ENCODE measurements at regions not wholly inside any gene's neighbourhood (a gene's known extent, or its start where the extent isn't known, plus 50 kb on each side); places are given as distances from the start of the nearest gene placed in this dataset.

DNA sequence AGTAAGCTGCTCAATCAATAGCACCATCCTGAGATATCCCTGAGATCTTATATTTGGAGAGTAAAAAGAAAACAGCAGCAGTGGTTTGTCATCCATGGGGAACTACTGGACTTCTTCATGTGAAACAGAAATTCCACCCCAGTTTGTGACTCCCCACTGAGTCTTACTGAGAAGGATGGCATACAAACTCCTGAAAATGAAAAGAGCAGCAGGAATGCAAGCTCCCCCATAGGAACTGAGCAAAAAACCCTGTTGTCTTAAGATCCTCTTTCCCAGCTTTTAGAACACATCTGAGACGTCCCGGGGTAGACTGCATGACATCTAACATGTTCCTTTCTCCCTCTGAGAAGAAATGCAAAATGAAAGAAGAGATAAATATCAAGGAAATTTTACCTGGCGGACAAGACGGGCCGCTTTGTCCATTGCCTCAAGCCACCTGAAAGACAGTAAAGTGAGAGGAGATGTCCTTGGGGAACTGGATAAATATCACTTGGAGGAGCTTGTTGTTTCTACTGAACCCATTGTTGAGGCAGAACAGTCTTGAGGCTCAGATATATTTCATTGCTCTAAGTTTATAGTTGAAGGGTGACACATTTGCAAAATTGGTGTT, 117.1 kb downstream of the NUDT12 start:
- WGBS, 2 donors (ENCODE audit: extremely low coverage in 2 of 2, insufficient read length in 2 of 2, insufficient replicate concordance in 1 of 2), result no CpG with 5 or more reads among the region's 5 CpGs
- Histone ChIP-seq H3K23ac (ENCODE audit: low read depth, low read length, poor library complexity) (no peak overlapping the region), H2BK5ac (ENCODE audit: low read length) (no peak overlapping the region), H3K4ac (ENCODE audit: low read length) (no peak overlapping the region), H4K91ac (ENCODE audit: low read depth, low read length, poor library complexity) (no peak overlapping the region), H3K36me3 (replicated peaks in 1 of 2; ENCODE audit: control insufficient read depth in 2 of 2, insufficient read depth in 2 of 2, low read length in 2 of 2) (no peaks in the 10 kb centered on the region), H2BK15ac (ENCODE audit: low read length) (no peak overlapping the region), H3K9ac (ENCODE audit: low read depth, low read length, poor library complexity) (no peak overlapping the region), H3K4me3 (ENCODE audit: low read length in 2 of 2) (no peak overlapping the region), H2AFZ (ENCODE audit: low read length) (peak overlapping the region; percentile 27), H4K8ac (ENCODE audit: low read depth, low read length) (no peak overlapping the region), H3K27me3 (ENCODE audit: control insufficient read depth in 3 of 3, insufficient read depth in 3 of 3, low read depth in 1 of 3, low read length in 3 of 3) (no peaks in the 10 kb centered on the region), H3K4me2 (ENCODE audit: insufficient read depth, low read length, poor library complexity, severe bottlenecking) (no peak overlapping the region), H3K4me1 (ENCODE audit: control insufficient read depth in 2 of 2, insufficient read depth in 1 of 2, low read depth in 1 of 2, low read length in 2 of 2) (peaks cover 2 to 12% of the 10 kb centered on the region in 2 donors), H2BK12ac (ENCODE audit: low read length) (no peak overlapping the region), H3K79me1 (ENCODE audit: low read depth, low read length) (no peaks in the 10 kb centered on the region), H3K27ac (replicated peaks; ENCODE audit: low read length) (no peak overlapping the region), H3K14ac (ENCODE audit: low read length) (no peak overlapping the region), H2BK120ac (ENCODE audit: low read depth, low read length) (no peak overlapping the region), H3K9me3 (replicated peaks in 1 of 2; ENCODE audit: control insufficient read depth in 2 of 2, insufficient read depth in 1 of 2, low read depth in 1 of 2, low read length in 2 of 2) (peaks cover 0 to 6% of the 10 kb centered on the region in 2 donors), H3K18ac (ENCODE audit: low read length) (no peak overlapping the region), H2AK5ac (ENCODE audit: low read depth, low read length) (no peak overlapping the region)
- DNase-seq (ENCODE audit: low spot score), result no peak

DNA sequence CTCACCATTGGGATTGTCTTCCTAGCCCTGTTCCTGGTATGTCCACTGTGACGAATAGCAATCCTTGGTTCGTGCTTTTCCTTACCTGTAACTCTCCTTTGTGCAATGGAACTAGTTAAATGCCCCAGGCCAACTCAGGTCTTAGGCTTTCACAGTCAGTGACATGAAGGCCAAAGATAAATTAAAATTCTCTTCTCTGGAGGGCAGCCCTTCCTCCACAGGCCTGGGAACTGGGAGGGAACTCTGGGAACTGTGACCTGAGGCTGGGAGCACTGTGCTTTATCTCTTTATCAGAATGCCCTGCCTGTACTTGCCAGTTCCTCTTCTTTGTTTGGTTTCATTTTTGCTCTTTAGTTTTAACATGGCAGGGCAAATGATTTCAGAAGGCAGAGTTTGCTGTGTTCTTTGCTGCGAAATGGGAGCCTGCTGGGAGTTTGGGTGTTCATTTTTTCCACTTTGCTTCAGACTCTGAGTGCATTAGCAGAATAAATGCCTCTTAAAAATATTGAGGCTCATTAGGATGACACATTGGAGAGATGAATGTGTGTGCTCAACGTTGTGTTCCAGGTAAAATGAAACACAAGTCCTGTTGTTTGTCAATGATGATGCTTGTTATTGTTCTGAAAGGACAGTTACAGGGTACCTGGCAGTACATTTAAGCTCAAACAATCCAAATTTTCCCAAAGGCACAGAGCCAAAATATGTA, 118.1 kb downstream of the NUDT12 start:
- DNase-seq (ENCODE audit: low spot score), result no peak
- WGBS, 2 donors (ENCODE audit: extremely low coverage in 2 of 2, insufficient read length in 2 of 2, insufficient replicate concordance in 1 of 2), result no CpG with 5 or more reads among the region's 4 CpGs

DNA sequence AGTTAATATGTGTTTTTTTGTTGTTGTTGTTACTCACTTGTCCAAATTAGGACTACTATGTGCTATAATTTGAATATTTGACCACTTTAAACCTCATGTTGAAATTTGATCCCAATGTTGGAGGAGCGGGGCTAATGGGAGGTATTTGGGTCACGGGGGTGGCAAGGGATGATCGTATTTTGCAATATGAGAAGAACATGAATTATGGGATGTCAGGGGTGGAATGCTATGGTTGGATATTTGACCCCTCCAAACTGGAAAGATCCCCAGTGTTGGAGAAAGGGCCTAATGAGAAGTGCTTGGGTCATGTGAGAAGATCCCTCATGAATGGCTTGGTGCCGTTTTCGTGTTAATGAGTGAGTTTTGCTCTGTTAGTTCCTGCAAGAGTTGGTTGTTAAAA, 119.8 kb downstream of the NUDT12 start:
- no peak overlapping the region for H4K91ac ChIP-seq (ENCODE audit: low read depth, low read length, poor library complexity)
- H3K27me3 ChIP-seq (ENCODE audit: control insufficient read depth in 3 of 3, insufficient read depth in 3 of 3, low read depth in 1 of 3, low read length in 3 of 3), result no peaks in the 10 kb centered on the region
- H2BK15ac ChIP-seq (ENCODE audit: low read length), result no peak overlapping the region
- peaks cover 2 to 12% of the 10 kb centered on the region in 2 donors for H3K4me1 ChIP-seq (ENCODE audit: control insufficient read depth in 2 of 2, insufficient read depth in 1 of 2, low read depth in 1 of 2, low read length in 2 of 2)
- no peak overlapping the region for H4K8ac ChIP-seq (ENCODE audit: low read depth, low read length)
- no peak overlapping the region for H2AFZ ChIP-seq (ENCODE audit: low read length)
- no peak overlapping the region for H3K18ac ChIP-seq (ENCODE audit: low read length)
- H3K79me1 ChIP-seq (ENCODE audit: low read depth, low read length), result no peaks in the 10 kb centered on the region
- no peak overlapping the region for H3K9ac ChIP-seq (ENCODE audit: low read depth, low read length, poor library complexity)
- H3K9me3 ChIP-seq (replicated peaks in 1 of 2; ENCODE audit: control insufficient read depth in 2 of 2, insufficient read depth in 1 of 2, low read depth in 1 of 2, low read length in 2 of 2), result peaks cover 3 to 21% of the 10 kb centered on the region in 2 donors
- no peak for DNase-seq (ENCODE audit: low spot score)
- no peak overlapping the region for H2AK5ac ChIP-seq (ENCODE audit: low read depth, low read length)
- no peaks in the 10 kb centered on the region for H3K36me3 ChIP-seq (replicated peaks in 1 of 2; ENCODE audit: control insufficient read depth in 2 of 2, insufficient read depth in 2 of 2, low read length in 2 of 2)
- H2BK120ac ChIP-seq (ENCODE audit: low read depth, low read length), result no peak overlapping the region
- H2BK5ac ChIP-seq (ENCODE audit: low read length), result no peak overlapping the region
- no CpG with 5 or more reads among the region's 5 CpGs for WGBS, 2 donors (ENCODE audit: extremely low coverage in 2 of 2, insufficient read length in 2 of 2, insufficient replicate concordance in 1 of 2)
- H3K14ac ChIP-seq (ENCODE audit: low read length), result no peak overlapping the region
- no peak overlapping the region for H3K23ac ChIP-seq (ENCODE audit: low read depth, low read length, poor library complexity)
- H3K4me3 ChIP-seq (ENCODE audit: low read length in 2 of 2), result no peak overlapping the region
- no peak overlapping the region for H3K27ac ChIP-seq (replicated peaks; ENCODE audit: low read length)
- no peak overlapping the region for H3K4ac ChIP-seq (ENCODE audit: low read length)
- no peak overlapping the region for H2BK12ac ChIP-seq (ENCODE audit: low read length)
- no peak overlapping the region for H3K4me2 ChIP-seq (ENCODE audit: insufficient read depth, low read length, poor library complexity, severe bottlenecking)

More for the DNA sequence above, 118.1 kb downstream of the NUDT12 start:
- Histone ChIP-seq H2BK15ac (ENCODE audit: low read length) (no peak overlapping the region), H3K4me1 (ENCODE audit: control insufficient read depth in 2 of 2, insufficient read depth in 1 of 2, low read depth in 1 of 2, low read length in 2 of 2) (peaks cover 2 to 12% of the 10 kb centered on the region in 2 donors), H3K4me3 (ENCODE audit: low read length in 2 of 2) (no peak overlapping the region), H3K4ac (ENCODE audit: low read length) (no peak overlapping the region), H3K4me2 (ENCODE audit: insufficient read depth, low read length, poor library complexity, severe bottlenecking) (no peak overlapping the region), H3K79me1 (ENCODE audit: low read depth, low read length) (no peaks in the 10 kb centered on the region), H2AFZ (ENCODE audit: low read length) (peak overlapping the region; percentile 77), H3K27me3 (ENCODE audit: control insufficient read depth in 3 of 3, insufficient read depth in 3 of 3, low read depth in 1 of 3, low read length in 3 of 3) (no peaks in the 10 kb centered on the region), H4K8ac (ENCODE audit: low read depth, low read length) (no peak overlapping the region), H3K9ac (ENCODE audit: low read depth, low read length, poor library complexity) (no peak overlapping the region), H3K23ac (ENCODE audit: low read depth, low read length, poor library complexity) (no peak overlapping the region), H2BK12ac (ENCODE audit: low read length) (no peak overlapping the region), H3K36me3 (replicated peaks in 1 of 2; ENCODE audit: control insufficient read depth in 2 of 2, insufficient read depth in 2 of 2, low read length in 2 of 2) (no peaks in the 10 kb centered on the region), H3K27ac (replicated peaks; ENCODE audit: low read length) (no peak overlapping the region), H3K14ac (ENCODE audit: low read length) (no peak overlapping the region), H2BK120ac (ENCODE audit: low read depth, low read length) (no peak overlapping the region), H4K91ac (ENCODE audit: low read depth, low read length, poor library complexity) (no peak overlapping the region), H3K18ac (ENCODE audit: low read length) (no peak overlapping the region), H3K9me3 (replicated peaks in 1 of 2; ENCODE audit: control insufficient read depth in 2 of 2, insufficient read depth in 1 of 2, low read depth in 1 of 2, low read length in 2 of 2) (peaks cover 3 to 15% of the 10 kb centered on the region in 2 donors), H2BK5ac (ENCODE audit: low read length) (no peak overlapping the region), H2AK5ac (ENCODE audit: low read depth, low read length) (no peak overlapping the region)

DNA sequence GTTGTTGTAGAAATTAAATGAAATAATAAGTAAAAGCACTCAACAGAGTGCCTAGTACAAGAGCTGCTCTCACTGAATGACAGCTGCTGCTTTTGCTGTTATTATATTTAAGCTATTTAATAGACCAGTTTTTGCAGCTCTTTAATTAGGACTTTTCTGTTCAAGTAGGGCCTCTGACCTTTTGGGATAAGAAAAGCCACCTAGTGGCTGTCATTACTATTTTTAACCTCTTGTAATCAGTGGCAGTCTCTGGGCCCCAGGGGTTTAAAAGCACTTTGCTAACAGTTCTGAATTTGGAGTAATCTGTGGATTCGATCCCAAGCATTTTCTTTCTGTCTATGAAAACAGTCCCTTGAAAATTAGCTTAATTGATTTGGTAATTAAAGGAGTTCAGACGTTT, 121.1 kb downstream of the NUDT12 start:
- Histone ChIP-seq H2AK5ac (ENCODE audit: low read depth, low read length) (no peak overlapping the region), H3K27ac (replicated peaks; ENCODE audit: low read length) (no peak overlapping the region), H3K23ac (ENCODE audit: low read depth, low read length, poor library complexity) (no peak overlapping the region), H3K36me3 (replicated peaks in 1 of 2; ENCODE audit: control insufficient read depth in 2 of 2, insufficient read depth in 2 of 2, low read length in 2 of 2) (no peaks in the 10 kb centered on the region), H4K8ac (ENCODE audit: low read depth, low read length) (no peak overlapping the region), H2AFZ (ENCODE audit: low read length) (peak overlapping the region; percentile 18), H3K4ac (ENCODE audit: low read length) (no peak overlapping the region), H2BK120ac (ENCODE audit: low read depth, low read length) (no peak overlapping the region), H3K4me1 (ENCODE audit: control insufficient read depth in 2 of 2, insufficient read depth in 1 of 2, low read depth in 1 of 2, low read length in 2 of 2) (peaks cover 4 to 14% of the 10 kb centered on the region in 2 donors), H4K91ac (ENCODE audit: low read depth, low read length, poor library complexity) (no peak overlapping the region), H3K14ac (ENCODE audit: low read length) (no peak overlapping the region), H3K4me3 (ENCODE audit: low read length in 2 of 2) (no peak overlapping the region), H3K79me1 (ENCODE audit: low read depth, low read length) (no peaks in the 10 kb centered on the region), H3K18ac (ENCODE audit: low read length) (no peak overlapping the region), H2BK15ac (ENCODE audit: low read length) (no peak overlapping the region), H3K27me3 (ENCODE audit: control insufficient read depth in 3 of 3, insufficient read depth in 3 of 3, low read depth in 1 of 3, low read length in 3 of 3) (no peaks in the 10 kb centered on the region), H2BK5ac (ENCODE audit: low read length) (no peak overlapping the region), H2BK12ac (ENCODE audit: low read length) (no peak overlapping the region), H3K9ac (ENCODE audit: low read depth, low read length, poor library complexity) (no peak overlapping the region), H3K4me2 (ENCODE audit: insufficient read depth, low read length, poor library complexity, severe bottlenecking) (no peak overlapping the region), H3K9me3 (replicated peaks in 1 of 2; ENCODE audit: control insufficient read depth in 2 of 2, insufficient read depth in 1 of 2, low read depth in 1 of 2, low read length in 2 of 2) (peaks cover 3 to 21% of the 10 kb centered on the region in 2 donors)
- no peak for DNase-seq (ENCODE audit: low spot score)
- WGBS, 2 donors (ENCODE audit: extremely low coverage in 2 of 2, insufficient read length in 2 of 2, insufficient replicate concordance in 1 of 2), result no CpG with 5 or more reads among the region's 2 CpGs

All from neuronal stem cell (in vitro differentiated cells).